Ovary (tissue), 7 donors: ENCODE measurements at regions not wholly inside any gene's neighbourhood (a gene's known extent, or its start where the extent isn't known, plus 50 kb on each side); places are given as distances from the start of the nearest gene placed in this dataset.

Experiments used
- DNase-seq, 5 donors: peaks; one replicate each; pipeline ENCODE4 v3.0.0-alpha.2; 2019 to 2020
- H3K27ac ChIP-seq, 2 donors: fragments of 200-600 bp; one replicate each; pipeline versions ENCODE4 v1.5.1 to v1.8.0; 2019 to 2022
- H3K27me3 ChIP-seq: fragments of 200-600 bp; one replicate; pipeline ENCODE4 v1.8.0; 2022
- H3K36me3 ChIP-seq: fragments of 200-600 bp; sonication (generic); one replicate; pipeline ENCODE4 v1.5.1; 2019
- H3K4me1 ChIP-seq: one replicate; pipeline ENCODE4 v1.8.1; 2013; ENCODE audit warnings: mild to moderate bottlenecking, moderate library complexity; ENCODE audit not compliant: insufficient read depth
- H3K4me3 ChIP-seq: fragments of 200-600 bp; sonication (generic); one replicate; pipeline ENCODE4 v1.5.1; 2017
- H3K9me3 ChIP-seq, 2 donors: fragments of 200-600 bp in 1 of 2; sonication (generic) in 1 of 2; one replicate each; pipeline versions ENCODE4 v1.5.1 to v1.8.1; 2013 to 2019; ENCODE audit warnings: mild to moderate bottlenecking in 1 of 2, moderate library complexity in 1 of 2
- CTCF ChIP-seq, 3 donors: fragments of 450-650 bp in 2 of 3; fragments of 200-600 bp in 1 of 3; IDR thresholded peaks; one replicate each; pipeline versions ENCODE4 v1.5.1 to v1.8.0; 2016 to 2022; ENCODE audit warnings: antibody characterized with exemption in 3 of 3, mild to moderate bottlenecking in 1 of 3
- EP300 ChIP-seq: sonication (generic); formaldehyde crosslinking; IDR thresholded peaks from one replicate; pipeline ENCODE4 v1.6.1; 2017; ENCODE audit warnings: antibody characterized with exemption
- POLR2A ChIP-seq: fragments of 450-650 bp; IDR thresholded peaks from one replicate; pipeline ENCODE4 v1.6.1; 2017; ENCODE audit warnings: antibody characterized with exemption, mild to moderate bottlenecking, moderate library complexity
- WGBS, 3 donors: extraction: QIAGEN DNeasy Blood & Tissue Kit in 1 of 3; methylation state at CpG; one replicate each; pipeline versions ENCODE4 v1.1.5 to v1.1.7; 2013 to 2017; 5-methylcytosine and 5-hydroxymethylcytosine counted together
- intact Hi-C, 4 donors: fragments of 100-400 bp; cut with DNase I; formaldehyde crosslinking; loops; one replicate each; pipeline versions ENCODE4 v1.11.0 to v1.15.1; 2022 to 2023
- donor health status: DM: no; HTN: no; CAD: no; lungs with moderate emphysema.
- donor health status: DM: no; HTN: no; CAD: no.
- donor health status: Bipolar disorder and iron deficiency.
- donor health status: DM: no; HTN: no; CAD: no.
- donor health status: DM: yes; HTN: yes; CAD: no.

DNA sequence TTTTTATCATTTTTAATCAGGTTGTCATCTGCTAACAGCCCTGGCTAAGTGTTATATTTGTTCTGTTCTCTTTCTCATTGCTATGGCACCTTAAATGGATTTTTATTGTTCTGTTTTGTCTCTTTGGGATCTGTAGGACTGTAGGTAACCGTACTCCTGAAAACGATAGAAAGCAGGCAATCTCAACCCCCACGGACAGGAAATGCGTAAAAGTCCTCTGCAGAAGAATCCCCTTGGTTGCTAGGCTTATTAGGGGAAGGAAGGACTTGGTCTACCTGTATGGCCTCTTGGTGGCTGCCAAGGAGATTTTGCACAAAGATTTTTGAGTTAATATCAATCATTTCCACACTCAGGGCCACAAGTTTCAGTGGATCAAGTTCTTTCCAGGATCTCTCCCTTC is 571.9 kb upstream of the ZNF385D start:
- TF ChIP-seq CTCF (IDR thresholded peaks at IDR 0.05) (no peak), EP300 (no peak), POLR2A (no peak)
- H3K9me3 ChIP-seq, result no peaks in the 10 kb centered on the region
- no peak overlapping the region for H3K4me3 ChIP-seq
- intact Hi-C loops, result no loop called here
- no peaks in the 10 kb centered on the region for H3K4me1 ChIP-seq
- no peaks in the 10 kb centered on the region for H3K27me3 ChIP-seq
- no peak overlapping the region for H3K27ac ChIP-seq
- WGBS, 3 donors, result 72 to 83% (median 83%) methylated on average over 4 of the region's 4 CpGs
- H3K36me3 ChIP-seq, result no peaks in the 10 kb centered on the region
- DNase-seq, result no peak

- no peaks in the 10 kb centered on the region for H3K4me1 ChIP-seq
- no peaks in the 10 kb centered on the region for H3K36me3 ChIP-seq
- no peak overlapping the region for H3K4me3 ChIP-seq
- no peaks in the 10 kb centered on the region for H3K9me3 ChIP-seq
- H3K27ac ChIP-seq, result no peak overlapping the region
- H3K27me3 ChIP-seq, result no peaks in the 10 kb centered on the region
- intact Hi-C loops, result no loop called here
- TF ChIP-seq POLR2A (no peak), CTCF (IDR thresholded peaks at IDR 0.05) (no peak), EP300 (no peak)
- WGBS, 3 donors, result 81 to 91% (median 88%) methylated on average over 3 of the region's 3 CpGs
- DNase-seq, result no peak
Observed at GRCh38 chr3:22326305-22326704, 575.3 kb upstream of the ZNF385D start.

DNA sequence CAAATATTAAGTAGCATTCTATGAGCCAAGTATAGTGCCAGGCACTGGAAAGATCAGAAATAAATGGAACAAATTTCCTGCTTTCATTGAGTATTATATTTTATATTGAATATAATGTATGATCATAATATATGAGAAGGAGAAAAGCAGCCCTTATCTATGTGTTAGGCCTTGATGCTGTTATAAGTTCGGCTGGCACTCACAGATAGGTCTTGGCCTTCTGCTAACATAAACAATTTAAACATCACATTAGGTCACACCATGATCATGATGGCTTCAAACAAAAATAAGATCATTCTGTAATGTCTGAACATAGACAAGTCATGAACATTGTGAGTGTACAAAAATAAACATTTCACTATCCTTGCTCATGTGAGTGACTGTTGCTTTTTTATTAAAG is 584.0 kb upstream of the ZNF385D start:
- no peak overlapping the region for H3K27ac ChIP-seq
- no peaks in the 10 kb centered on the region for H3K36me3 ChIP-seq
- no peaks in the 10 kb centered on the region for H3K4me1 ChIP-seq
- no peak for DNase-seq
- TF ChIP-seq CTCF (IDR thresholded peaks at IDR 0.05) (no peak), POLR2A (no peak), EP300 (no peak)
- 70 to 78% (median 76%) methylated on average over 1 of the region's 1 CpG for WGBS, 3 donors
- no peaks in the 10 kb centered on the region for H3K9me3 ChIP-seq
- H3K27me3 ChIP-seq, result no peaks in the 10 kb centered on the region
- H3K4me3 ChIP-seq, result no peak overlapping the region
- intact Hi-C loops, result no loop called here

GRCh38 chr3:22349215-22349851 is 598.3 kb upstream of the ZNF385D start:
- Histone ChIP-seq H3K36me3 (no peaks in the 10 kb centered on the region), H3K27ac (no peak overlapping the region), H3K4me1 (no peaks in the 10 kb centered on the region), H3K27me3 (no peaks in the 10 kb centered on the region), H3K9me3 (no peaks in the 10 kb centered on the region), H3K4me3 (no peak overlapping the region)
- intact Hi-C loops, result no loop called here
- 55 to 68% (median 64%) methylated on average over 3 of the region's 3 CpGs for WGBS, 3 donors
- no peak for TF ChIP-seq CTCF (IDR thresholded peaks at IDR 0.05)
- no peak for TF ChIP-seq EP300
- no peak for TF ChIP-seq POLR2A
- DNase-seq, result no peak
